Kidney capillary endothelial cell (primary cell): ENCODE measurements at regions not wholly inside any gene's neighbourhood (a gene's known extent, or its start where the extent isn't known, plus 50 kb on each side); places are given as distances from the start of the nearest gene placed in this dataset.
"Not testable (repeated sequence)": the region's sequence is repeated elsewhere in the genome, so short reads cannot be mapped to it uniquely, and the experiment has no call there.

Experiments
- DNase-seq: peaks from one replicate; pipeline ENCODE4 v3.0.0-alpha.2; 2018; ENCODE audit warnings: low spot score

- DNase-seq = no peak
Observed at GRCh38 chr12:60196366-60196765, 600.5 kb downstream of the SLC16A7 start.

GRCh38 chr12:60197589-60197988 is 601.8 kb downstream of the SLC16A7 start:
- DNase-seq = no peak

GRCh38 chr12:60201891-60202290 is 606.1 kb downstream of the SLC16A7 start:
- DNase-seq = no peak

GRCh38 chr12:60205500-60205899 is 609.7 kb downstream of the SLC16A7 start:
- no peak for DNase-seq

GRCh38 chr12:60209521-60209920 is 613.7 kb downstream of the SLC16A7 start:
- DNase-seq = no peak

GRCh38 chr12:60209933-60210332 is 614.1 kb downstream of the SLC16A7 start:
- no peak for DNase-seq

- no peak for DNase-seq
Observed at GRCh38 chr12:60210756-60211155, 614.9 kb downstream of the SLC16A7 start.

- DNase-seq = no peak
Observed at GRCh38 chr12:60211244-60211643, 615.4 kb downstream of the SLC16A7 start.

GRCh38 chr12:60212159-60213000 is 616.6 kb downstream of the SLC16A7 start:
- no peak for DNase-seq

- DNase-seq = not testable (repeated sequence)
Observed at GRCh38 chr12:60213272-60213671, 617.4 kb downstream of the SLC16A7 start.

- no peak for DNase-seq
Observed at GRCh38 chr12:60216226-60216625, 620.4 kb downstream of the SLC16A7 start.

- DNase-seq = no peak
Observed at GRCh38 chr12:60223242-60223641, 627.4 kb downstream of the SLC16A7 start.

- no peak for DNase-seq
Observed at GRCh38 chr12:60225216-60226000, 629.6 kb downstream of the SLC16A7 start.

GRCh38 chr12:60227916-60228315 is 632.1 kb downstream of the SLC16A7 start:
- no peak for DNase-seq

- DNase-seq = no peak
Observed at GRCh38 chr12:60230056-60230455, 634.2 kb downstream of the SLC16A7 start.

GRCh38 chr12:60231303-60231702 is 635.5 kb downstream of the SLC16A7 start:
- no peak for DNase-seq

- DNase-seq = no peak
Observed at GRCh38 chr12:60231976-60232907, 636.4 kb downstream of the SLC16A7 start.

- not testable (repeated sequence) for DNase-seq
Observed at GRCh38 chr12:60234611-60235195, 638.9 kb downstream of the SLC16A7 start.

- no peak for DNase-seq
Observed at GRCh38 chr12:60235261-60235660, 639.4 kb downstream of the SLC16A7 start.

GRCh38 chr12:60236416-60236815 is 640.6 kb downstream of the SLC16A7 start:
- DNase-seq = not testable (repeated sequence)

GRCh38 chr12:60240891-60241290 is 645.1 kb downstream of the SLC16A7 start:
- no peak for DNase-seq

GRCh38 chr12:60251091-60251490 is 655.3 kb downstream of the SLC16A7 start:
- DNase-seq = no peak
